ENCODE measurements at regions not wholly inside any gene's neighbourhood (a gene's known extent, or its start where the extent isn't known, plus 50 kb on each side); places are given as distances from the start of the nearest gene placed in this dataset.
"Not testable (repeated sequence)": the region's sequence is repeated elsewhere in the genome, so short reads cannot be mapped to it uniquely, and the experiment has no call there.

DNA sequence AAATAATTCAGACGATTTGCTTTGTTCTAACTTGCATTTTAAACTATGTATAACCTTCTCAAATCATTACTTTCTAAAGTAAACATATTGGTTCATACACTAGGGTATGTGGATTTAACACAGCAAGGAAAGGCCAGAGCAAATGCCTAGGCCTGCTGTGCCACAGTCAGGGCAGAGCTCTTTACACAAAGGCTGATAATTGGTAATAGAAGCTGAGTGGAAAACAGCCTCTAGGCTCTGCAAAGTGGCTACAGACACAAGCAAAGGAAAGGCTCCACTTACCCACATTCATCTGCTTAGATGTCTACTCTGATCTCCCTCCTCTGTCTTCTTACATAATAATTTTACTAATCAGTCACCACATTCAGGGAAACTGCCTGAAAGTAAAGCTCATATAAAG, 382.9 kb downstream of the OLFM4 start:
- no peak for DNase-seq

DNA sequence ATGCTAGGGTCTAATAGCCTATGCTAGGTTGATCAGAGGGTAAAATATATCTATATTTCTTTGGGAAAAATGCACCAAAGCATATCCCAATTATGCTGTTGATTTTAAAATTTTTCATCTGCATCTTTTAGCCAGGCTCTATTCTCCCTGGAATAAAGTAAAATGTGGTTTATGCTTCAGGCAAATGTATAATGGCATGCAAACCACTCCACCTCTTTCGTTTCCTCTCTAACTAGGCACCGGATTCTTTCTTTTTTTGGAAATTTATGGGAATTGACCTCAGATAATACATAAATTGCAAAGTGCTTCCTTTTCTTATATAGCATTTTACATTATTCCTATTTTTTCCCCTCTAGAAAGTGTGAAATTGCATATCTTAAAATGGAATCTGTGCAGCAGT, 386.5 kb downstream of the OLFM4 start:
- no peak for DNase-seq

DNA sequence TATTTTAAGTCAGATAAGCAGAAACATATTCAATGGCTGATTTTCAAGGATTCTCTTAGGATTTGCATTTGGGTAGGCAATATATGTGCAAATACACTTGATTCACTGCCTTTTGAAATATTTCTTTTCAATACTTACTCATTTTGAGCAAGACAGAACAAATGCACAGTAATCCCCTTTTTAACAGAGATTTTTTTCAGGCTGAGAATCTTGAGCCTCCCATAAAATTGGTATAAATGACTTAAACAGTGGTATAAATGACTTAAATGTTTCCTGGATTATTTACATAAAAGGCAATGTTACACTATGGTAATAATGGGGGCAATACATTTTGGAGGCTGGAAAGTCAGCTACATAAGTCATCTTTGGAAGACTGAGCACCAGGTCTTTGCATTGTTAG, 389.0 kb downstream of the OLFM4 start:
- no peak for DNase-seq

DNA sequence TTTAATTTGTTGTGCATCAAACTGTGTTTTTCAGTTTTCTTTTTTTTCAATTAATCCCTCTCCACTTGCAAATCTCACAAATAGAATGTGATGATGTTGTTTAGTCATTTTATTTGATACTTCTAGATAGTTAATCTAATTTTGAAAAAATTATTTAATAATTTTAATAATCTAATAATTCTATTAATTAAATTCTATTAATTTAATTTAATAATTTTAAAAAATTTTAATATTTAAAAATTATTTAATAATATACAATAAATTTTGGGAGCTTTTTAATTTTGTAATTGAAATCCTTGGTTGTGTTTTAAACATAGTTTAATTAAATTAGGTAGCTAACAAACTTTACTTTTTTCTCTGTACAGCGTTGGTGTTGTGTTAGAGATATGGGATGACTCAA, 393.8 kb downstream of the OLFM4 start:
- no peak for DNase-seq

DNA sequence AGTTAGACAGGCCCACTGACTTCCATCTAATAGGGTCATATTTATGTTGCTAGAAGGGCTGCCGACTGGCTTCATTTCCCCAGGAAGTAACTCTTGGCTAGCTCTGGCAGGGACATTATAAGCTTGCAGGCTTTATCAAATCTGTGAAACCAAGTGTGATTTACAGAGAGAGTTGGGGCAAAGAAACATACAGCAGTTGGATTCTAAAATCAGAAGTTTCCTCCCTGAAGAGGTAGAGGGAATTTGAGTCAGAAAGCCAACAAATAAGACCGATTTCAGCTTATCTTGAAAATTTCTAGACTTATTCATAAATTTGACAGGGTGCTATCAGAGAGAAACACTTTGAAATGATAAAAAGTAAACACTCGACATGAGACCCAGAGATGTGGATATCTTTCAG, 407.8 kb downstream of the OLFM4 start:
- no peak for DNase-seq

DNA sequence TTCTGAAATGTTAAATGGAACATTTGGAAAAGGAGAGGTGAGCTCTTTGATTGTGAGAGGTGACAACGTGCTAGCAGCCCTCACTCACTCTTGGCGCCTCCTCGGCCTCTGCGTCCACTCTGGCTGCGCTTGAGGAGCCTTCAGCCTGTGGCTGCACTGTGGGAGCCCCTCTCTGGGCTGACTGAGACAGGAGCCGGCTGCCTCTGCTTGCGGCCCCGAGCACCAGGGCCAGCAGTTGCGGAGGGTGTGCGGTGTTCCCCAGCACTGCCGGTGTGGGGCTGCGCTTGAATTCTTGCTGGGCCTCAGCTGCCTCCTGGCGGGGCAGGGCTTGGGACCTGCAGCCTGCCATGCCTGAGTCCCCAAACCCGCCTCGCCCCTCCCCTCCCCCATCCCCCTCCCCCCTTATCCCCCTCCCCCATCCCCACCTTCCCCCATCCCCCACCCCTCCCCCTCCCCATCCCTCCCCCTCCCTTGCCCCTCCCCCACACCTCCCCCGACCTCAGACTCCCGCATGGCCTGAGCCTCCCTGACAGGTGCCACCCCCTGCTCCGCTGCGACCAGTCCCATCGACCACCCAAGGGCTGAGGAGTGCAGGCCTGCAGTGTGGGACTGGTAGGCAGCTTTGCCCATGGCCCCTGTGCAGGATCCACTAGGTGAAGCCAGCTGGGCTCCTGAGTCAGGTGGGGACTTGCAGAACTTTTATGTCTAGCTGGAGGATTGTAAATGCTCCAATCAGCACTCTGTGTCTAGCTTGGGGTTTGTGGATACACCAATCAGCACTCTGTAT, 411.0 kb downstream of the OLFM4 start:
- DNase-seq, result no peak

DNA sequence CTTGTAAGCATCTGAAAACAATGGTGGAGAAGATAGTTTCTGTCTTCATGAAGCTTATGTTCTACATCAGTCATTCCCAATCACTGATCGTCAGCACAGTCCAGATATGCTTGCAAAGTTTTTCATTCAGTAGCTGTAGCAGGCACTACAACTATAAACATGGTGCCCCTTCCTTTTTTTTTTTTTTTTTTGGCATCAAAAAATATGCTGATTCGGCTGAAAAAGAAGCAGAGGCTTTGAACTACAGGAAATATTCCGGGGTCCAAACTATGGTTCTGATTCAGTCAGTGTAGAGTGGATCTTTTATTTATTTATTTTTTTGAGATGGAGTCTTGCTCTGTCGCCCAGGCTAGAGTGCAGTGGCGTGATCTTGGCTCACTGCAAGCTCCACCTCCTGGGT, 414.4 kb downstream of the OLFM4 start:
- DNase-seq, result no peak

DNA sequence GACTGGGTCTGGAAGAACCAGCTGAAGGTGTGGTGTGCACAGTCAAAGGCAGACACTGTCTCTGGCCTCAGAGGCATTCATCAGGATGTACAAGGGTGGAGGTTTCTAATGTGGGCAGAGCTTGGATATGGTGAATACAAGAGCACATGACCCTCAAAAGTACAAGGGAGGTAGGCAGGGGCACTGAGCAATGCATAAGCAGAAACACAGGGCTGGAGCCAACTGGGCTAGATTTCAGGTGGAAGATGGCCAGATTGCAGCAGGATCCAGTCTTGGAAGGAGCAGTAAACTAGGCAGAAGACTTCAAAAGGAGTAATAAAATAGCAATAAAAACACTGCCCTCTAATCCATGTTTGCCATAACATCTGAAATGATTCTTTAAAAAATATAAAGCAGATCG, 417.1 kb downstream of the OLFM4 start:
- no peak for DNase-seq

DNA sequence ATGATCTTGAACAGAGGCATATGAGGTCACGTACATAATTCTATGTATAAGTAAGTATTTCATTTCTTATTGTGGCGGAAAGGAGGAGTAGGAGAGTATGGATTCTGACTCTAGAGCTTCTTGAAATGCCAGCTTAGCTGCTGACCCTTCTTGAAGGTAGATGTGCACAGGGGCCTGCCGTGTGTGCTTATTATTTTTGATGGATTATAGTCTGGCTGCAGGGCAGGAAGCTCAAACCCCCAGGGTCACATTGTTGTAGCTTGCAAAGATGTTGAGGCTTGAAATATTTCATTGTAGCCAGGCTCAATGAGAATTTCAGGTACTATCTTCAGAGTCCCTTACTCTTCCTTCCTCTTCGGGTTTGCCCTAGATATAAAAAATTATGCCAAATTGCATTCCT, 418.8 kb downstream of the OLFM4 start:
- DNase-seq, result no peak

DNA sequence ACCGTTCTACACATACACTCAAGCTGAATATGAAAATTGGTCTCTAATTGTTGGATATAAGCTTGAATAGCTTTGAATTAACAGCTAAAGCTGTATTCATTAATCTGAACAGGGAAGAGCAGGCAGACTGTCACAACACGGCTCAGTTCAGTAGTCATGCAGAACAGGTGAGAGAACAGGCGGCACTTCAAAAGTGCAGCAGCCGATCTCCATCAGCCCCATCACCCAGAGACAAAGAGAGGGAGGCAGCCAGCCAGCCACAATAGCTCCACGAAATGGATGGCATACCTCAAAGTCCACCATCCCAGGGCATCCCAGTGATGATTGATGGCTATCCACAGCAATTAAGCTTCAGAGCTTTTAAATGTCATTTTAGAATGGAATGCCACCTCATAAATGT, 419.2 kb downstream of the OLFM4 start:
- no peak for DNase-seq

DNA sequence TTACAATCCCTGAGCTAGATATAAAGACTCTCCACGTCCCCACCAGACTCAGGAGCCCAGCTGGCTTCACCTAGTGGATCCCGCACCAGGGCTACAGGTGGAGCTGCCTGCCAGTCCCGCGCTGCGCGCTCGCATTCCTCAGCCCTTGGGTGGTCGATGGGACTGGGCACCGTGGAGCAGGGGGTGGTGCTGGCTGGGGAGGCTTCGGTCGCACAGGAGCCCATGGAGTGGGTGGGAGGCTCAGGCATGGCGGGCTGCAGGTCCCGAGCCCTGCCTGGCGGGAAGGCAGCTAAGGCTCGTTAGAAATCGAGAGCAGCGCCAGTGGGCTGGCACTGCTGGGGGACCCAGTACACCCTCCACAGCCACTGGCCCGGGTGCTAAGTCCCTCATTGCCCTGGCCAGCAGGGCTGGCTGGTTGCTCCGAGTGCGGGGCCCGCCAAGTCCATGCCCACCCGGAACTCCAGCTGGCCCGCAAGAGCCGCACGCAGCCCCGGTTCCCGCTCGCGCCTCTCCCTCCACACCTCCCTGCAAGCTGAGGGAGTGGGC, 423.7 kb downstream of the OLFM4 start:
- DNase-seq, result not testable (repeated sequence)

DNA sequence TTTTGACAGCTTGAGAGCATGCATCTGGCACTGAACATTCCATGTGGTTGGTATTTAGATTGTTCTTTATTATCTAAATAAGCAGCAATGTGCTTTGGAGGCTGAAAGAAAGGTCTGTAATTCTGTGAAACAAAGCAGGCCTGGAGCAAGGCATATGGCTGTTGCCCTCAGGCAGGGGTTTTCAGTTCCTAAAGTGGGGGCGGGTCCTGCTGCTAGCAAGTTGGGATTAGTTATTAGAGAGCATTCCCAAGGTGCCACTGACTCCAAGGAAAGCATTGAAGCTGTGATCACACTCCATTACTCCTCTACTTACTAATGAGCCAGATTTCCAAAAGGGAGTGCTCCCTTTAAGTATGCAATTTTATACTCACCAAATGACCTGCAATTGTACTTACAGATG, 432.2 kb downstream of the OLFM4 start:
- no peak for DNase-seq

DNA sequence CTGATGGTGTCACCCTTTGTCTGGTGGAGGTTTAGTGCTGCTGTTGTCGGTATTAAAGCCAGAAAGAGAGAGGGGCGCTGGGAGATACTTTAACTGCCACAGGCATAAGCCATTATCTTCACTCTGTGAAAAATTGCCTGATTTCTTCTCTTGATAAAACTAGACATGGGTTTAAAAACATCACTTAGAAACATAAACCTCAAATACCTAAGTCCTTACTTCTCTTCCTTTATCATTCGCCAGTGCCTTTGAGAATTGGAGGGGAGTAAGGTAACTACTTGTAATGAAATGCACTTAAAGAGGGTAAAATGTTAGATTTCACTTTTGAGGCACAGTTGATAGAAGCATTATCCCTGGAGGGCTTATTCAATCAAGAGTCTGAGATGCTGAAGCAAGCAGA, 434.5 kb downstream of the OLFM4 start:
- no peak for DNase-seq

DNA sequence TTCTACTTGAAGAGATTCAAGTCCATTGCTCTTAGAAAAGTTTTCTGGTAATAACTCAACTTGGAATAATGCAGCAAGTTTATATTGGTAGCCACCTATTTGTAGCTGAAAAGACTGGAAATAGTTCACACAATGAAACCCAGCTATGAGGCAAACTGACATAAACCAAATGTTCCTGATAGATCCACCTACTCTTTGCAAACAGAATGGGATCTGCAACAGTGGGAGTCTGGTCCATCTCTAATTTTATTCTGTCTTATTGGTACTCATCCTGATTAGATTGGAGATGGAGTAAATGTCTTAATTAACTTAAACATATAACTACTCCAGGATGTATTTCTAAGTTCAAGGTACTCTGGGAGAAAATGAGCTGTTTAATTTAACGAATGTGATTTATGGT, 438.0 kb downstream of the OLFM4 start:
- no peak for DNase-seq

DNA sequence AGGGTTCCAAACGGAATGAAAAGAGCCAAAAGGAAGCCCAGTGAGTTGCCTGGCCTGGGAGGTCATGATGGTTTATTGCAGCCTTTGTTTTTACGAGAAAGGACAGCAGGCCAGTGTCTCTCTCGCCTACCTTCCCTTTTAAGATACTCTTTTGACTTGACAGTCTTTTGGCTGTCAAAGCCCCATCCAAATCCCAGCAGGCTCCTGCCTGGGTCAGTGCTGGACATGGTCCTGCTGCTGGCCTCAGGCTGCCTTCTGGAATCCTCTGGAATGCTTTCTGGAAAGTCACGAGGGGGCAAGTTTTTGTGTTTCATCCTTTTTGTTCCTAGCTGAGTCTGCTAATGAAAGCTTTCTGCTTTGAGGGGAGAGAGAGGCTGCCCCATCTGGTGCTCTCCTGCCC, 444.8 kb downstream of the OLFM4 start:
- DNase-seq, result no peak

DNA sequence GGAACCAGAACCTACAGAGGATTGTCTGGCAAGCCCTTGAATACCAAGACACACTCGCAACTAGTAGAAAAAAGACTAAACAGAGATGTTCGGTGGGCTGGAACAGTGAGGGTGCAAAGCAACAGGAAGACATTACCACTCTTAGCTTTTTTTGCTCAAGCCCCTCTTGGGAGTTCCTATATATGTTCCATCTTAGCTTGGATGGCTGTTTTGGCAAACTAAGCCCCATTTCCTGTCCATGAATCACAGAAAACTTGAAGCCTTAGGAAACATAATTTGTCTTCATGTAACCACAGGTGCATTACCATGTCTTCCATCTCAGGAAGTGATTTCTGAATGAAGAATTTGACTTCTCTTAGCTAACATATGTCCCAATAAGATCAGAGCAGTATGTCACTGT, 446.3 kb downstream of the OLFM4 start:
- DNase-seq, result no peak

DNA sequence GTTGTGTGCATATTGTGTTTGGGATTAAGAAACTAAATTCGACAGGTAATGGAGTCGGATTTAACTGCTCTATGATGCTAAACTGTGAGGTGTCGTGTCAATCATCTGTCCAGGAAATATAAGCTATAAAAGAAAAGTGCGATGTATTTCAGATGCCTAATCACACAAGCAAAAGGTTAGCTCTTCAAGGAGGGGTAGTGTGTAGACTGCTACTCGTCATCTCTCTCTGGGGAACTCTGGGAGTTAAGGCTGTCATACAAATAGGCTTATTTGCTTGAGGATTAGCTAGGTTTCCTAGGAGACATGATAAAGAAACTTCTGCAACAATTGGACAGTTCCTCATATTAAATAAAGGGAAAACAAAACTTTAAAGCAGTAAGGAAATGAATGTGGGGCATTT, 462.1 kb downstream of the OLFM4 start:
- no peak for DNase-seq

DNA sequence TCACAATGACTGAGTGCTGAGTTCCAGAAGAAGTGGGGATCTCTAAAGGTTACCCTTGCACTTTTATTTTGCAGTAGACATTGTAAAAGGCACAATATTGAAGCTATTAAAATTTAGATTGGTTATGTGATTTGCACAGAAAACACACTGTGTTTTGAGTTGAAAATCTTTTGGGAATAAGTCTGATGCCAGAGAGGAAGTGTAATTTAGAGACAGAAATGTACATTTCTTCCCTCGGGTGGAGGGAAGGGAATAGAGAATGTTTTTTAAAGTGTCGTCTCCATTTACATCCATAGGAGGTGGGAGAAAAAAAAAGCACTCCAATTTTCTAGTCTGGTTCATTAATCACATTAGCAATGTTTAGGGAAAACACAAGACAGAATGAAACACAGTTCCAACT, 465.8 kb downstream of the OLFM4 start:
- DNase-seq, result no peak

DNA sequence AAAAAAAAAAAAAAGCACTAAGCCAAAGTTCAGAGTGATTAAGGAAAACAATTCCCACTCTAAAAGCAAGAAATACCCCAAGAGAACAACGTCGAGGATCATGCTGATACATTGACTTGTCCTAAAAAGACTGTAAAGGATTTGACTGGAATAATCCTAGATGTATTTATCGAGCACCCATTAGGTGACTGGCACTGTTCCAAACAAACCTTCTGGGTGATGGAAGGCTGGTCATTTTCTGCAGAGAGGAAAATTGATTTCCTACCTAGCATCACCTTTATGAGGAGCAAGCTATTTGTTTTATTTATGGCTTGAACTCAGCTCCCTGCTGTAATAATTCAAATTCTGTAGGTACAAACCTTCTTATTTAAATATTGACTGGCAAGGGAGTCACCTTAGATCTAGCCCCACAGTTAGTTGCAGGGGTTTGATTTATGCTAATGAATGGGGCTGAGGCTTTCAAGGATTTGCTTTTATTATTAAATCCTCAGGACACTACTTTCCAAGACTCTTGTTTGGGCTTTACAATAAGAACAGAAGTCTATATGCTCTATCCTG, 471.0 kb downstream of the OLFM4 start:
- DNase-seq, result no peak

DNA sequence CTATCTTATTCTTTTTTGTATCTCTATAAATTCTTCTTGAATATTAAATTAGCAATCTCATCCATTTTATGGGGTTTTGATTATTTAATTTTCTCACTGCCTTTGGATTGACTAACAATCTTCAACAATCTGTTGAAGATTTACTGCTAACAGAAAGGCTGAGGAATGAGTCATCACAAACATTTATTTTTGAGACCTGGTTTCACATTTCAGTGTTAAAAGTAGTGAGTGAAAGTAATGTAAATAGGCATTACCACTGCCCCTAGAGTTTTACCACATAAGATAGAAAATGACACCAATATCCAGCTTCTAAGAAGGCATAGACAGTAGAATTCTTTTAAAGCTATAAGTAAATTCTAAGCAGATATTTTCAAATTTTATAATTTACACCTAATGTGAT, 472.8 kb downstream of the OLFM4 start:
- DNase-seq, result no peak

DNA sequence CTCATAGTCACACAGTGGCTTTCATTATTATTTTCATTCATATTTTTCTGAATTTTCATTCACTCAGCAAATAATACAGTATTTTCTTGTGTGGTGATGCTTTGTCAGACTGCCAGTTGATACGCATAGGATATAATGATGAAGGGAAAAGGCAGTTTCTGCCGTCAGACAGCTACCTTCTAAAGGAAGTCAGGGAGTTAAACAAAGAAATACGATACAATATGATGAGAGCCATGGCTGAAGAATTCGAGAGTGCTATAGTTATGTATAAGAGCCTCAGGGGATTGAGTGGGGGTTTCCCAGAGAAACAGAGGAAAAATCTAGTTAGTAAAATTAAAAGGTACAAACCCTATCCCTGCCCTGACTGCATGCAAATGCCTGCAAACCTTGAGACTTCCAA, 479.1 kb downstream of the OLFM4 start:
- no peak for DNase-seq

DNA sequence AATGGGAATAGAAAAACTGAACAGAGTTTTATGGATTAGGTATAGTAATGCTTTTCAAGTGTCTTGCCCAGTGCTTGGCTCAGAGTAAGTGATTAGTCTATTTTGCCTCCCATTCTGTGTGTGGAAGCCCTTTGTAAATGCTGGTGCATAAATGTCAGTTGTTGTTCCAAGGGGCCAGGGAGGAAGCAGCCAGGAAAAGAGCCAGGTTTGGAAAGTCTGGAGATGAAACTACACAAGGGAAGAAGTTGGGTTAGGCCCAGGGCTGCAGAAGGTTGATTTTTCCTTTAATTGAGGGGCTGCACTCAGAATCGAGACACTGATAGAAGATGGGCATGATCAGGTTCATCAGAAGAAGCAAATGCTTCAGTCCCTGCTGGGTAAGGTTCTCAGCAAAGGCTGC, 484.0 kb downstream of the OLFM4 start:
- no peak for DNase-seq

DNA sequence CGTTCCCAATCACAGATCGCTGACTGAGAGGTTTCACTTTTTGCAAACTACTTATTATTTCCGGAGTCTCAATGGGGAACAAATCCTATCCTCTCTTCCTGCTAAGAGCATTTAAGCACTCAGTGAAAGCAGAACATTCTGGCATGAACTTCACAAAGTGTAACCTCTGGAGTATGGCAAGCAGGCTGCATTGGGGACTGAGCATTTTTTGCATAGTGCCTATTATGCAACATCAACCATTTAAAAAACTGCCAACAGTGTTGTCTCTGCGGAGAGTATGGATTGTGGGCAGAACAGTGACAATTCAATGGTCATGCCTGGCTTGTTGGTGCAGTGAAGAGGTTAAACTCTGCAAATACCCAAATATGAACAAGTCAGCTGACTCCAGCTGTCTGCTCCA, 484.6 kb downstream of the OLFM4 start:
- DNase-seq, result no peak

DNA sequence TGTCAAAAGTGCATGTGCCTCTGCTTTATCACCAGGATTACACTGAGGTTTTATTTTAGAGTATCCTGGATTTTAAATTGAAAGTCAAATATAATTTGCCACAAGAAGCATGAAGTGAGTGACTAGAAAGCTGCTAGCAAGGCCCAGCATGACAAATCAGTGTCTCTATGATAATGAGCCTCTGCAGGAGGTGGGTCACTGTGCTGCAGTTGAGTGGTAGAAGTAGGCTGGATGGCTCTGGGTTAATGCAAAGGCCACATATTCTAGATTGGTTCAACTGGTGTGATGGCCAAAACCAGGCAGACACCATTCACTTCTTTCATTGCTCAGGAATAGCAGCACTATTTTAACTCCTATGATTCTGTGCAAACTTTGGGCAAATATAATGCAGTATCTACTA, 491.5 kb downstream of the OLFM4 start:
- DNase-seq, result no peak

DNA sequence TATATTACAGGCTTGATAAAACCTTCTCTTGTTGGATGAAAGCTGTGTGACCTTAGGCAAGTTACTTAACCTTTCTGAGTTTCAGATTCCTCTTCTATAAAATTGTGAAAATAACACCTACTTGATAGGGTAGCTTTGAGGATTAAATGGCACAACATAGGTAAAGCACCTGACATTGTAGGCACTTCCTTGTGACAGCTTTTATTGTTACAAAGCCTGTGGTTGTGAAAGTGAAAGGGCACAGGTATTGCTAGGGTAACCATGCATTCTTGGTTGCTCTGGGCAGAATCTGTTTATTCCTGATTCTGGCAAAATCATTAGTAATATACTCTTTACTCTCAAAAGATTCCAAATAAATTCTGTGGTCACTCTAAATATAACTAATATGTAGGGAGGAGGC, 493.4 kb downstream of the OLFM4 start:
- DNase-seq, result no peak
